Panc1 (cell line): ENCODE measurements at regions not wholly inside any gene's neighbourhood (a gene's known extent, or its start where the extent isn't known, plus 50 kb on each side); places are given as distances from the start of the nearest gene placed in this dataset.

Source experiments
- CTCF ChIP-seq: fragments of 450-650 bp; IDR thresholded peaks from 2 replicates; pipeline ENCODE4 v1.5.1; 2017; ENCODE audit warnings: mild to moderate bottlenecking
- POLR2AphosphoS5 ChIP-seq: IDR thresholded peaks from 2 replicates; pipeline ENCODE4 v1.6.1; 2012; ENCODE audit warnings: mild to moderate bottlenecking, low read depth, low read length, moderate library complexity
- REST ChIP-seq, 2 experiments: IDR thresholded peaks; 2 replicates each; pipeline ENCODE4 v1.6.1; 2011 to 2012; ENCODE audit warnings: low read depth in 2 of 2, control low read depth in 1 of 2, low read length in 1 of 2, mild to moderate bottlenecking in 1 of 2, moderate library complexity in 1 of 2; ENCODE audit not compliant: insufficient read depth in 1 of 2

- TF ChIP-seq CTCF: no peak
- TF ChIP-seq POLR2AphosphoS5: no peak
- no peak for TF ChIP-seq REST (IDR thresholded peaks at IDR 0.05; ENCODE audit: insufficient read depth in 1 of 2, low read depth in 2 of 2, low read length in 1 of 2)
Measured at GRCh38 chr2:196245378-196246140, 74.2 kb upstream of the STK17B start.
